Activated T-cell treated with anti-CD3 and anti-CD28 coated beads for 1 hour (primary cell): ENCODE measurements at regions not wholly inside any gene's neighbourhood (a gene's known extent, or its start where the extent isn't known, plus 50 kb on each side); places are given as distances from the start of the nearest gene placed in this dataset.

Experiments used
- DNase-seq: peaks from one replicate; pipeline ENCODE4 v3.0.0-alpha.2; 2020; ENCODE audit warnings: low read depth

DNA sequence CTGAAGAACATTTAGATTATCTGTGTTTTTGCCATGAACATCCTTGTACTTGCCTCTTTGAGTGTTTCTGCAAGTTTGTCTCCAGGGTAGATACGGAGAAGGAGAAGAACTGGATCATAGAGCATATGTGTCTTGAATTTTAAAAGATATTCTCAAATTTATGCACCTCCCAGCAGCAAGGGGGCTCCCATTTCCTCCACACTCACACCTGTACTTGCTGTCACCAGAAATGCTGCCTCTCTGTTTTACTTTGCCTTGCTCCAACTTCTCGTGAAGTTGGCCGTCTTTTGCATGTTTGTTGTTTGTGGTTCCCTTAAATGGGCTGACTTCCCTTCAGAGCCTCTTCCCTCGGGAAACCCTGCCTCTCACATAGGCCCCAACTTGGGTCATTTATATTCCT, 171.0 kb downstream of the TFAP2C start:
- no peak for DNase-seq

DNA sequence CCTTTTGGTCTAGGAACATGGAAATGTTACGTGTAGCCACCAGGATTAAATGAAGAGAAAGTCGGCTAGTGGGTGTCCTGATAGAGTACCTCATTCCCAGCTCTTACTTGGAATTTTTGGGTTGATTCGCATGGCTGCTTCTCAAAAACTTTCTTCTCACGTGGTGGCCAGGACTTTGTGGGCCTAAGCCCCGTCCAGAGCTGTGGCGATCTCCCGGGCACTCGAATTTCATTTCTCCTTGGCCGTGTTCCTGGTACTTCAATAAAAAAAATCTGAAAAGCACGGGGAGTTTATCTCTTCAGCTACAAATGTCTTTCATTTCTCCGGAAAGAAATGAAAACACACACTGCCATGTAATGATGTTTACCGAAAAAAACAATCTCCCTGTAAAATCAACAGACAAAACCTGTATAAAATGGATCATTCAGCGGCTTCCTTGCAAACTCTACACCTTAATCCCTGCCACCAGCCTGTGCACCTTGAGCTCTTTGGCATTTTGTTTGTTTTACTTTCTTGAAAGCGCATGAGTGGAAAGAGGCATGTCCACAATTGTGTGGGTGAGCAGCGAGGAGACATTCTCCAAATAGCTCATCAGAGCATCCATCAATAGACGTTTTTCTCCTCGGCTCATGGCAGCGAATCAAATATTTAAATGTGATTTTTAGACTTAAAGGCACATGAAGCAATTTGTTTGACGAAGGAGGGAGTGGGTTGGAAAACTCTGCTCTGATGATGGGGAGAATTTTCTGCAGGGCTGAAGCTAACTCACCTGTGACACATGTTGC, 173.1 kb downstream of the TFAP2C start:
- no peak for DNase-seq

DNA sequence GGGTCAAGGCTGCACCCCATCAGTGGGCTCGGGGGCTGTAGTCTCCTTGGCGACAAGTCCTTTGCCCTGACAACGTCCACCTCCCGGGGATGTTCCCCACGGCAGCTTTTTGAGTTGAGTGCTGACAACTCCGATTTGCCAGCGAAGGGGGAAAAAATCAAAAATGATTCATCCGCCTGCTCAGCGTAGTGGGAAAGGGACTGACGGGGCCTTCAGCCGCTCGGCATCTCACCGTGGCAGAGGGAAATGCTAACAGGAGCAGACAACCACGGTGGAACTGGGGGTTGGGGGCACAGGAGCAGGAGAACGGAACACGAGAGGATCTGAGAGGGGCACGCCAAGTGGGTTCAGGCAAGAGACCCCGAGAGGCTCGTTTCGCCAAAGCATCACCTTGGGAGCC, 173.7 kb downstream of the TFAP2C start:
- DNase-seq = no peak

DNA sequence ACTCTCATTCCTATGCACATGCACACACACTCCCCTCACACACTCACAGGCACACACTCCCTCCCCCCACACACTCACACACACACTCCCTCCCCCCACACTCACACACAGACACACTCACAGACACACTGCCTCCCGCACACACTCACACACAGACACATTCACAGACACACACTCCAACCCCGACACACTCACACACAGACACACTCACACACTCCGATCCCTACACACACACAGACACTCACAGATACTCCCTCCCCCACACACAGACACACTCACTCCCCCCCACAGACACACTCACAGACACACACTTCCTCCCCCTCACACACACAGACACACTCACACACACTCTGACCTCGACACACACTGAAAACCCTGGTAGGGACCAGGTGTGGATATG, 176.2 kb downstream of the TFAP2C start:
- DNase-seq = no peak

DNA sequence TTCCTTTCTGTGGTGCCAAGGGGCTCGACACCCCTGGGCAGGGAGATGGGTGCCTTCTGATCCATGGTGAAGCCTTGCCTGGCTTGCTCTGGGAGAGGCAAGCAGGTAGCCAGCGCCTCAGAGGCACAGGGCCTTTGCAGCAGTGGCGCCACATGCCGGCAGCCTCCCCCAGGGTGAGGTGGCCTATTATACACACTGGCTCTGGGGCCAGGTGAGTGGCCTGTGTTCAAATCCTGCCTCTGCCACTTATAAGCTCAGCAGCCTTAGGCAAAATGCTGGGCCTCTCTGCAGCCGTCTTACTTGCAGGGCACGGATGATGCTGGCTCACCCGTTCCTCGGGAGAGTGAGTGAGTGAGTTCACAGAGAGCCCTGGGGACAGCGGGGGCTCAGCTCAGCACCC, 176.9 kb downstream of the TFAP2C start:
- DNase-seq = no peak

DNA sequence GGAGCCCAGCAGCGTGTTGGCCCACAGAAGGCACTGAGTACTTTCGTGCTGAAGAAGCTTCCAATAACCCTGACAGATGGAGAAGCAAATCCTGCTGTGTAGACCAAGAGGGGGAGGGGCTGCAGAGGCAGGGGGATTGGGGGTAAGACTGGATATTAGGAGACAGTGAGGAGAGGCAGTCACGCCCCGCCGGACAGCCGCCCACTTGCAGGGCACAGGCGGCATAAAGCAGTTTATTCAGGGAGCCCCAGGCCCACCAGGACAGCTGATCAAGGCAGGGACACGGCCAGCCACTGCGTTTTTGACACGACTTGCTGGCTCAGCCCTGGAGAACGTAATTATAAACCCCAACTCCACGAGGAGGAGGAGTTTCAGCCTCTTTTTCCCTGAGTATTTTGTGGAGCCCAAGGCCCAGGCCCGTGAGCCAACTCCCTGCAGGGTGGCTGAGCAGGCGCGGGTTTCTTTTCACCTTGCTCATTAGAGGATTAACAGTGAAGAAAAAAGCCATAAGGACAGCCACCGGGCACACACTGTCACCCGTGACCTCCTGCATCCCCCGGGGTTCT, 177.9 kb downstream of the TFAP2C start:
- no peak for DNase-seq

DNA sequence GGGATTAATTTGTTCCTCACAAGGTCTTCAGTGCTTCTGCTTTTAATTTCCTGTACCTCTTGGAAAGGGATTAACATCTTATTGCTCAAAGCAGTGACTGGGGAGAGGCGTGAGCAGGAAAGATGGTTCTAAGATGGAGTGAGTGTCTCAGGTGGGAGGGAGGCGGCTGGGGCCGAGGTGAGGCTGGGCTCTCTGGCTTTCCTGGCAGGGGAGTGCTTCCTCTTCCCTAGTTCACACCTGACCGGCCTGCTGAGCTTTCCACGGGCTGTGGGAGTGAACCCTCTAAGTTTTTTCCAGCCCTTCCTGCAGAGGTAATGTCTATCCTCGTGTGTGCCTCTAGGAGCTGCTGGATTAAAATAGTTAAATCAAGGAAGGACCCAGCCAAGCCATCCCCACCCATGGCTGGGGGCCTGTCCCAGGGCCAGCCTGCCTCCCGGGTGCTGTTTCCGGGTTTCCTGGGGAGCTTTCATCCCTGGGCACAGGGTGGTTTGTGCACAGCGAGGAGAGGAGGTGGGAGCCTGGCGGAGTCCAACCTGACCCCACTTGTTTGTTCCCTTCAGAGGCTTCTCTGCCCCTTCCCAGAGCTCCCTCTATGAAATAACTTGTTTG, 179.1 kb downstream of the TFAP2C start:
- DNase-seq = no peak

DNA sequence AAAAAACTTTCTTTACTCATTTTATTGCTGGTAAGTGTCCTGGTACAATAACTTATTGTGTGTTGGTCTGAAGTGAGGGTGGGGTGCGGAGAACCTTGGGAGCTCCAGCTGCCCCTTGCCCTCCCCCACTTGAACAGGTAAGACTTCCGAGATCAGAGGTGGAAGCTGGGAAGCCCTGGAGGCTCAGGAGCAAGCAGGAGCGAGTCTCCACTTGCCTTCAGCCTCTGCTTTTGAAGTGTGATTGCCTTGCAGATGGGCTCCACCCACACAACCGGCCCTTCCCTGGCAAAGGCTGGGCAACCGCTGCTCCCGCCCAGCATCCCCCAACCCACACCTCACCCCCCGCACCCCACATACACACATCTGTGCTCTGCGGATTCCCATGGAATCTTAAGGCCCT, 179.6 kb downstream of the TFAP2C start:
- no peak for DNase-seq

DNA sequence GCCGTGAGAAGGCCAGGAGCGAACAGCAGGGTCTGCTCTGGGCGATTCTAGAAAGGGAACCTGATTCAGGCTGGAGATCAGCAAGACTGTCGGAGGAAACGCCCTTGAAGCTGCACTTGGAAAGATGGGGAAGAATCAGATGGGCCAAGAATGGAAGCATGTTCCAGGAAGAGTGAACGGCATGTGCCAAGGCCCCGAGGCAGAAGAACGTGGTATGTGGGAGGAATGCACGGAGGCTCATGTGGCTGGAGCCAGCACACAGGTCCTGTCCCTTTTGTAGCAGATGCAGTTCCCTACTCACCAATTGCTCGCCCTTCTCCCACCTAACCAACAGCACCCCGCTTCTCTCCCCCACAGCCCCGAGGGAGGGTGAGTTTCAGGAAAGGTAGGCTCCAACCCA, 180.6 kb downstream of the TFAP2C start:
- DNase-seq = no peak

DNA sequence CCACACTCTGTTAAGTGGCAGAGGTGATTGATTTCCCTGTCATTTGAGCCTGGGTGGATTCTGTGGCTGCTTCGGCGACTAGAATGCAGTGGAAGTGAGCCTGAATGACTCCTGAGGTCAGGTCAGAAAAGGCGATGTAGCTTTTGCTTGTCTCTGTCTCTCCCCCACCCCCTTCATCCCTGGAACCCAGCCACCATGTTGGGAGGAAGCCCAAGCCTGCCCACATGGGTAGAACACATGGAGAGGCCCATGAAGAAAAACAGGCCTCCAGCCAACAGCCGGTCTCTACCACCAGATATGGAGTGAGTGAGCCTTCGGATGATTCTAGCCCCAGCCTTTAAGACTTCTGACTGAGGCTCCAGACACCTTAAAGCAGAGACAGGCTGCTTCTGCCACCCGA, 181.0 kb downstream of the TFAP2C start:
- DNase-seq = no peak

DNA sequence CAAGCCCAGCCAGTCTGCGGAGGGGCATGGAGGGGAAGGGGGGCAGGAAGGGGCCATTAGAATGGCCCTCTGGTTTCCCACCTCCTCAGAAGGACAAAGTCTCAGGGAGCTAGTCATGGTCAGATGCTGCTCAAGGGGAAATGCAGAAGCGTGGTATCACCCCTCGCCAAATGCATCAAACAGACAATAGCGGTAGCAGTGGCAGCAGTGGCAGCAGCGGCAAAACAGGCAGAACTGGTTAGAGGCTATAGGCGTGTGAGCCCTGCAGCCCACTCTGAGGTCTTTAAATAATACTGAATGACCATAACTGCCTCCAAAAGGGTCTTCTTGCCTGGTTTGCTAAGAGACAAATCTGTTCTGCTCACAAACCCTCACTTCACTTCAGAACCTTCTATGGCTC, 186.7 kb downstream of the TFAP2C start:
- DNase-seq = no peak

DNA sequence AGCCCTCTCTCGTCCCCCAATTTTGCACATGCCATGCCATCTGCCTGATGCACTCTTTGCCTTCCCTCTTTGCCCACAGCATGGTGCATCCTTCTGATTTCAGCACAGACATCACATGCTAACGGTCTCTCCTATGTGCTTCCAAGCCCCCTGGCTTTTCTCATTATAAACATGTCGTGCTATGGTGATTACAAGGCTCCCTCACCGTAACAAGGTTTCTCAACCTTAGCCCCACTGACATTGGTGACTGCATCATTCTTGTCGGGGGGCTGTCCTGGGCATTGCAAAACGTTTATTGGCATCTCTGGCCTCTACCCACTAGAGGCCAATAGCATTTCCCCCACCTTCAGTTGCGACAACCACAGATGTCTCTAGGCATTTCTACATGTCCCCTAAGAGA, 187.2 kb downstream of the TFAP2C start:
- DNase-seq = no peak

DNA sequence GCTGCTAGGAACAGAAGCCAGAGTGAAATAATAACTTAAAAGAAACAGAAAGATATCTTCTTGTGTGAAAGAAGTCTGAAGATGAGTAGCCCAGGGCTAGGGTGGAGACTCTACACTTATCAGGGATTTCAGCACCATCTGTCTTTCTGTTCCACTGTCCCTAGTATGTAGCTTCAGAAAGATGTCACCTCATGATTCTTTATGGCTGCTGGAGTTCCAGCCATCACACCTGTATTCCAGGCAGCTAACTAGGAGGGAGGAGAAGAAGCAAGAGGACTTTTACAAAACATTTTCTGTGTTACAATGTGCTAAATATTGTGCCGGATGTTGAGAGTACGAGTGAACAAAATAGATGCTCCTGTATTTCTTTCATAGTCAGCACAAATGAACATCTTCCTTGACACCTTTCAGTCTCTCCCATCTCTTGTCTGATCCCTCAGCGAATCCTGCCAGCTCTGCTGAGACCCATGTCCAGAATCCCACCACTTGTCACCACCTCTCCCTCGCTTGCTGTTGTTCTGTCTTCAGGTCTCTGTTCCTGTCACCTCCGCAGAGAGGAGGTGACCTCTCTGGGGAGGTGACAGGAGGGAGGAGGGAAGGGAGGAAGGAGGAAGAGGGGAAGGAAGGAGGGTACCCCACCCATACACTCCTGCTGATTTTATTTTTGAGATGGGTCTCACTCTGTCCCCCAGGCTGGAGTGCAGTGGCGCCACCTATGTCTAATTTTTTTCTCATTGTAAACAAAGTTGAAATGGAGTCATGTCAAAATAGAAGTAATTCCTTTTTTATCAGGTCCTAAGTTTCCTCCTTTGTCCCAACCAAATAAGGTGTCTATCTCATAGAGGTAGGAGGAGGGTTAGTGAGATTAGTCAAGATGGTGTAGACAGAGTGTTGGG, 188.9 kb downstream of the TFAP2C start:
- DNase-seq = no peak

DNA sequence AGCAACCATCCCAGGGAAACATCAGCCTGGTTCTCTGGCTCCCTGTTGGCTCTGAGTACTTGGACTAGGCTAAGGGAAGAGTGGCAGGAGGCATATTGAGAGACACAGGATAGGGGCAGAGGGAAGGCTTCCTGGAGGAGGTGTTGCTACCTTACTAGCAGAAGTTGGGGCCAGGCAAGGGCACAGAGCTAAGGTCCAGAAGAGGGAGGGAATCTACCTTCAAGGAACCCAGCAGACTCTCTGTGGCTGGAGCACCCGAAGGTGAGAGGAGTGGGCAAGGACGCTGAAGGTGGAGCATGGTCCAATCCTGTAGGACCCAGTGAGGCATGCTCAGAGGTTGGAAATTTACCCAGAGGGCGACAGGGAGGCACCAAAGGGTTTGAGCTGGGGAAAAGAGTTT, 191.9 kb downstream of the TFAP2C start:
- DNase-seq = no peak

DNA sequence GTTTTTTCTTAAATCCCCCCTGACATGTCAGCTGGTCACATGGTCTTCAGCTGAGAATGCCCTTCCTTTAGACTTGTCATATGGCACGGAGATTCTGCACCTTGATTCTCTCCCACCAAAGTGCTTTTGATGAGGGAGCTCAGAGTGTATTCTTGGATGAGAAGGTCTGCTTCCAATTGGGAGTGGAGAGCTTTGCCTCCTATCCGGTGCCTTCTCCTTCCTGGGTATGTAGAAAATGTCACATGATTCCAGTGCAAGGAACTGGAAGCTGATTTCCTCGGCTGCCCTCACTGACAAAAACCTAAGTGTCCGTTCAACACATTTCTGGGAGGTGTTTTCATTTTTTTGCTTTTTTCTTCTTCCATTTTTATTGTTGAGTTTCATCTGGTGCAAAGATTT, 197.2 kb downstream of the TFAP2C start:
- DNase-seq = no peak

DNA sequence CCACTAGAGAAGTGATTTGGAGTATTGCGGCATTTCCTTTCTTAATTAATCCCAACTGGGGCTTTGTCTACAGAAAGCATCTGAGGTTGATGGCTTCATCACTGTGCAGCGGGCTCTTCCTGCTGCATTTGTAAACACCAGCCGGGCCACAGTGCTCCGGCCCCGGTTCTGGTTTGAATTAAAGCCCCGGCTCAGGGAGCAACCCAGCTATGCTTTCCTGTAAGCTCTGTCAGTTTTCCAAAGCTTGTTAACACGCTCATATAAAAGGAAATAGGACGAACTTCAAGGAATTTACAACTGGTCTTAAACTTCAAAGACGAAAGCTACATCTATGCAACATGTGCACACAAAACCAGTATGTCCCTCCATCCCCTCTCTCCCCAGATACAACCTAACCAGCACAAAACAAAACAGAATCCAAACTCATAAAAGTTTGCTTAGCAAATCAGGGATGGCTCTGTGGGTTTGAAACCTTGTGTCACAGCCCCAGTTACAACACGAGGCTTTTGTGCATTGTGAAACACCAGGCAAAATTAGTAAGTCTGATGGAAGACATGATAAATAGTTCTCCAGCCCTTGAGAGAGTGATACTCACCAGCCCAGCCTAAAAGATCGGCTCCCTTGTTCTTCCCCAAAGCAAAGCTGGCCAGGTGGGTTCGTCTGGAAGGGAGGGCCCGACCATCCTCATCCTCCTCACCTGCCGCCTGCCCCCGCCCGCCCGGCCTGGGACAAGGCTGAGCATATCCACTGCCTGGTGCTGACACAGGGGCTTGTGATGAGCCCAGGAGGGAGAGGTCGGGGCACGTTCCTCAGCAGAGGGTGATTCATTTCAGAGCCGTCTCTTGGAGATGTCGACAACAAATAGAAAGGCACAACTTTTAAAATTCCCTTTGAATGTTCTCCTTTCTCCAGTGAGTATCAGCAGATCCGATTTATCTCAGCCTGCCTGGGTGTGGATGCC, 197.9 kb downstream of the TFAP2C start:
- no peak for DNase-seq

DNA sequence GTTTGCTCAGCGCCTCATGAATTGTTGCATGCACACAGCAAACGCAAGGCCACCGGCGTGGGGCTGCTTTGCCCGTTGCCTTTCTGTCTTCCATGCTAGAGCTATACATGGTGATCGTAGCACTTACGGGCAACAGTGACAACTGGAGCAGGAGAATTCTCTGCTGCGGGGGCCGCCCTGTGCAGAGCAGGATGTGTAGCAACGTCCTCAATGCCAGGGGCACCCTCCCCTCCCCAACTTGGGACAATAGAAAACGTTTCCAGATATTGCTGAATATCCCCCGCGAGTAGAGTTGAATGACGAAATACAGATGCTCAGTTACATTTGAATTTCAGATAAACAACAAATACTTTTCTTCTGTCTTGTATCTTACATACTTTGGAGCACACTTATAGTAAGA, 198.7 kb downstream of the TFAP2C start:
- DNase-seq = no peak

DNA sequence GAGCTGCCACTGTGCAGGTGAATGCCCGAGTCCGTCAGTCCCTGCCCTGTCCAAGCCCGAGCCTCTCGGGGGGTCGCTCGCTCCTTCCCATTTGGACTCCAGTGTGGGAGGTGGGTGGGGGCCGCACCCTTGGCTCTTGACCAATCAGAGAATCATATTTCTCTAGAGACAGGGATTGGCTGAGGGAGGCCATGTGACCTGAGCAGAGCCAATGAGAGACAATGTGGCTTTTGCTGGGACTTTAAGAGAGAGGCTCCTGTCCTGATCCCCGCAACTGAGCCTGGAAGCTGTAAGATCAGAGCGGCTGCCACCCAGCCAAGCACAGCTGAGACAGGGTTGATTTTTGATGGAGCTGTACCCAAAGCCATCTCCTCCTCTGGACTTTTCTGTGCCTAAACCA, 199.3 kb downstream of the TFAP2C start:
- DNase-seq = no peak

DNA sequence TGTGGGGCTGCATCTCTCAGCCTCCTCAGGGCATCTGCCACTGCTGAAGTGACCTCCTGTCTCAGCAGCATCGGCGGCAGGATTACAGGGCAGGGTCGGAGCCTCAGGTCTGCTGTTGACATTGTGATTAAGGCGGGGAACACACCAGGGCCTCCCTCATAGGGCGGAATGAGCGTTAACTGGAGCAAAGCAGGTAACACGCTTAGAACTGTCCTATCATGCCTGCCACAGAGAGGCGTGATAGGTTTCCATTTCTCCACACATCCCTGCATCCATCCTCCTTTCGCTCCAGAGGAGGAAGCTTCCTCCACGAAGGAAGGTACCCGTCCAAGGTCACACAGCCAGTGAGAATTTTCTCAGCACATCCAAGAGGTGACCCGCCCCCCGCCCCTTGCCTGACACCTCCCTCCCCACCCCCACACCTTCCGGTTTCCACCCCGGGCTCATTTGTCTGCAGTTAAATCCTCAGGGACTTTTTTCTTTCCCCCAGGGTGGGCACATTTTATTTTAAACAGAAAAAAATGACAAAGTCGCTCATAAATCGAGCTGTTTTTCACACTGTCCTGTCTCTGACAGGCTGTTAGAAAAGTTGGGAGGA, 200.8 kb downstream of the TFAP2C start:
- no peak for DNase-seq

DNA sequence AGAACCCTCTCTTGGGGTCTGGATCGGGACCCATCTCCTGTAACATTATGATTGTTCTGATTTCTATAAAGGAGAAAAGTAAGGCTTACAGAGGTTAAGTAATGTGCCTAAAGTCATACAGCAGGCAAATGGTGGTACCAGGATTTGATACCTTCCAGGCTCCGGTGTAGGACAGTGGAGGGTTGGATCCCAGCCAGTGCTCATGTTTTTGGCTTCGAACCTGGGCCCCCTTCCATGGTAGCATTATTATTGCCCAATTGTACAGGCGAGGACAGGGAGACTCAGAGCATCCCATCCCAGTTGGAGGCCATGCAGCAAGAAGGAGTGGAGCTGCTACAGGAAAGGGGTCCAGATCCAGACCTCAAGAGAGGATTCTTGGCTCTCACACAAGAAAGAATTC, 202.7 kb downstream of the TFAP2C start:
- DNase-seq = no peak

DNA sequence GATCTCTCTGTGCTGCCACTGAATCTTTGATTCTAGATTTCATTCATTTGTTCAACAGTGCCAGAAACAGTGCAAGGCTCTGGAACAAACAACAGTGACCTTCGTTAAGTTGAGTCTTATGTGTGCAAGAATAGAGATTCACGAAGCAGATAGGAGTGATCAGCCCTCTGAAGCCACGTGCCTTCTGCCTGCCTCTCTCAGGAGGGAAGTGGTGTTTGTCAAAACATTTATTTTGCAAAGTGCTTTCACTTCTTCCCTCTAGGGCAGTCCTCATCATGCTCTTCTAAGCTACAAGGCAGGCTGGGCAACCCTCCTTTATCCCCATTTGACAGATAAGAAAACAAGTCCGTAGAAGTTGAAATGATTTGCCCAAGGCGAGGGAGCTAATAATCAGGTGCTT, 204.3 kb downstream of the TFAP2C start:
- no peak for DNase-seq
